CD4-positive, alpha-beta T cell treated with Interleukin-12 subunit alpha and Interleukin-12 subunit beta, for 1 hour (primary cell): ENCODE measurements at regions not wholly inside any gene's neighbourhood (a gene's known extent, or its start where the extent isn't known, plus 50 kb on each side); places are given as distances from the start of the nearest gene placed in this dataset.
"Not testable (repeated sequence)": the region's sequence is repeated elsewhere in the genome, so short reads cannot be mapped to it uniquely, and the experiment has no call there.

Experiments used
- DNase-seq: peaks from one replicate; pipeline ENCODE4 v3.0.0-alpha.2; 2020

DNA sequence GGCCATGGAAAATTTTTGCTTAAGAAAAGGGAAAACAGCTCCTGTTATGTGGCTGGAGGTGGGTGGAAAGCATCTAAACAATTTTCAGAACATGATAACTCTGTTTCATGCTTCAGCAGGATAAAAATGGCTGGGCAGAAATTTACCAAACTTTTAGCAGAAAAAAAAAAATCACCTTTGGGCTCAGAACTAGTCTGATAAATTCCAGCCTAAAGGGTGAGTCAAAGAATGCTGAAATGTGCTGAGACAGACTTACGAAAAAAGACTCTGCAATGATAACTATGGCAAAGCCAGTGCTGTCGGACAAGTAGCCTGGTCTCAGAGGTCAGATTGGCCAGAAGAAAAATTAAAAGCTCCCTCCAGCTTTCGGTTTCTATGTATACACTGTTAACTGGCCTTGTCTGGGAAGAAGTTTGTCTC, 123.6 kb downstream of the LRATD1 start:
- DNase-seq, result no peak

DNA sequence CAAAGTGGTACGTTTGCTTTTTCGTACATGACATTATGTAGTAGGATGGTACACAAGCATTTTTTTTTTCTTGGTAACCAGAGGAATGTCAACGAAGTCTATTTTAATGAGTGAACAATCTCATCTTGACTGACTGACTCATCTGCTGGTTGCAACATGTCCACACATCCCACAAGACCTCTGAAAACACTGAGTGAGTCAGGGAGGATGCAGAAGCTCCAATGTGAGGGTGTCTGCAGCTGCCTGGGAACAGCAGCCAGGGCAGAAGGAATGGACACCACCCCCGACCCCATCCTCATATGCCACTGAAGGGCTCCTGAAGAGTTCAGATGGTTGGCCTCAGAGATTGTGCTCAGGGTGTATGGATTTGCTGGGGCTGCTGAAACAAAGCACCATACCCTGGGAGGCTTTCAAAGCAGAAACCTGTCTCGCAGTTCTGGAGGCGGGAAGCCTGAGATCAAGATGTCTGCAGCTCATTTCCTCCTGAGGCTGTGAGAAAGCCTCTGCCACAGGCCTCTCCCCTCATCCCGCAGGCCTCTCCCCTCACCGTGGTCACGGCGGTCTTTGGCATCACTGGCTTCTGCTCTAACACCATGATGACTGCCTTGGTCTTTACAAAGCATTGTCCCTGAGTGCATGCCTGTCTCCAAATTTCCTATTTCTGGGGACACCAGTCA, 124.6 kb downstream of the LRATD1 start:
- DNase-seq, result no peak

GRCh38 chr2:14759082-14759481, 126.6 kb downstream of the LRATD1 start:
- no peak for DNase-seq

- no peak for DNase-seq
Observed at GRCh38 chr2:14760169-14760568, 127.7 kb downstream of the LRATD1 start.

GRCh38 chr2:14761118-14761517, 128.6 kb downstream of the LRATD1 start:
- no peak for DNase-seq

DNA sequence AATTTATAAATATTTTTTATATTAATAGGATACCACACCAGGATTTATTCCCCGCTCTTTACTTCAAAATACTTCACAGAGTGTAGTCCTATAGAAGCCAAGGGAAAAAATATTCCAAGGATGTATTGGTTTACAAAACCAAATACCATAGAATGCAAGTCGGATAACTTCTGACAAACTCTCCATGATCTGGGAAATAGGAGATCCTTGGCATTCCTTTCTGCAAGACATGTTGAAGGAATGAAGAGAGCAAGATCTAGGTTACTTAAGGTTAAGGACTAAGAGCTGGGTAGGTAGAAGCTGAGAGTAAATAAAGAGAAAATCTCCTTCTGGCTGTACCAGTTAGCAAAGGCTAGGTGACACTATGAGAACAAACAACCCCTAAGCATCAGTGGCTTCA, 141.2 kb downstream of the LRATD1 start:
- no peak for DNase-seq

DNA sequence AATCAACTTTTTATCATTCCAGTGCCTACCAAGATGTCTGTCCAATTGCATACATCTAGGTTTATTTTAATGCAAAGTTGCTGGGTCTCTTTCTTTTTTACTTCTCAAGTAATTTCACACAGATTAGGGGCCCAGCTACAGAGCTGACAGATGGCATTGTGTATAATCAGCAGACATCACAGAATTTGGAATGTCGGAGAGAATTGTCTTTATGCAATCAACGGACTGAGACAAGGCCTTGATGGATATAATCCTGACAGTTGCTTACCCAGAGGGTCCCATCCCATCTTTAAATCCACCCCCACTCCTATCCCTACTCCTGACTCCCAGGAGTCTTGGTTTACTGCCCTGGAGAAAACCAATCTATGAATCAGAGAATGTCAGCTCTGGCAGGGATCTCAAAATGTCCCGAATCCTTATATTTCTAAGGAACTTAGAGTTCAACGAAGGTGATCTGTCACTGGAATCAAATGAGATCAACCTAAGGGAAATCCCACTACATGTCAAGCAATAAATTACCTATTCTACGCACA, 142.0 kb downstream of the LRATD1 start:
- DNase-seq, result no peak

DNA sequence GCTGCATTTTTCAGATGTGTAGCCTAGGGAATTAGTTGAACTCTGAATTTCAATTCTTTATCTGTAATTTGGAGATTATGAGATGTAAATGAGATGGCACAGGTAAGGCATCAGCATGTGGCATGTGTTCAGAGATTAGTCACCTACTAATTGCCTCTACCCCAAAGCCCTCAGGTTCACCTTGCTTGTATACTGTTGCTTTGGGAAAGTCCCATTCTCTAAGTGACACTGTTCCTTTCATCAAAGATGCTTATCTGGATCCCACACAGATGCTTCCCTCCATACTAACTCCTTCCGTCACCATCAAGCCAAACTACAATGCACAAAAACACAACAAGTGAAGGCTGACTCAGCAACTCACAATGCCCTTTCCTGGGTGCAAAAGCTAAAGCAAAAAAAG, 143.7 kb downstream of the LRATD1 start:
- no peak for DNase-seq

- no peak for DNase-seq
Observed at GRCh38 chr2:14778015-14778414, 145.5 kb downstream of the LRATD1 start.

DNA sequence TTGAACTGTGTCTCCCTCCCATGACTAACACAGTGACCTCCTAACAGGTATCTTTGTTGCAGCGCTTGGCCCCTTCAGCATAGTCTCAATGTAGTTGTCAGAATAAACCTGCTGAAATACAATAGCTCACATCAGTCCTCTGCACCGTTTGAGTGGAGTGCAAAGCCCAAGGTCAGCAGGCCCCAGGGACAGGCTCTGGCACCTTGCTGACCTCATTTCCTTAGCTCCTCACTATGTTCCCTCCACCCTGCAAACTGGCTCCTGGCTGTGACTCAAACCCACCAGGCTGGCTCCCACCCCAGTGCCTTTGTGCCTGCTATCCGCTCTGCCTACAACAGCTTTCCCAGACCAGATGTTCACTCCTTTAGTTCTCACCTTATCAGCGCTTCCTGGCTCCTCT, 146.7 kb downstream of the LRATD1 start:
- no peak for DNase-seq

DNA sequence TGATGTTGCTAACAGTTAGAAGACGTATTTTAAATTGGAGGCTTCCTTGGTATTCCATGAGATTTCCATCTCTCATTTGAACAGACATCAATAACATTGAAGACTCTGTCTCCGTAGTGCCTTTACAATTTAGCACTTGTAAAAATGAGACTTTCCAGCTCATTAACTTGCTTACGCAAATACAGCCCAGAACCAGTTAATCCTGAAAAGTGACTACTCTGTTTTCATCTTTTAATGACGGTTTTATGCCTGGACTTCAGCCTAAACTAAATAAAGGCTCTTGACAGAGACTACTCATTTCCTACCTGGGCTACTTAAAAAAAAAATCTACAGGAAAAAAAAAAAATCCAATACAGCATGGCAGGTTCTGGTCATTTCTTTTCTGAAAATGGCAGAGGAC, 148.6 kb downstream of the LRATD1 start:
- no peak for DNase-seq

GRCh38 chr2:14788814-14789213, 156.3 kb downstream of the LRATD1 start:
- DNase-seq, result not testable (repeated sequence)

DNA sequence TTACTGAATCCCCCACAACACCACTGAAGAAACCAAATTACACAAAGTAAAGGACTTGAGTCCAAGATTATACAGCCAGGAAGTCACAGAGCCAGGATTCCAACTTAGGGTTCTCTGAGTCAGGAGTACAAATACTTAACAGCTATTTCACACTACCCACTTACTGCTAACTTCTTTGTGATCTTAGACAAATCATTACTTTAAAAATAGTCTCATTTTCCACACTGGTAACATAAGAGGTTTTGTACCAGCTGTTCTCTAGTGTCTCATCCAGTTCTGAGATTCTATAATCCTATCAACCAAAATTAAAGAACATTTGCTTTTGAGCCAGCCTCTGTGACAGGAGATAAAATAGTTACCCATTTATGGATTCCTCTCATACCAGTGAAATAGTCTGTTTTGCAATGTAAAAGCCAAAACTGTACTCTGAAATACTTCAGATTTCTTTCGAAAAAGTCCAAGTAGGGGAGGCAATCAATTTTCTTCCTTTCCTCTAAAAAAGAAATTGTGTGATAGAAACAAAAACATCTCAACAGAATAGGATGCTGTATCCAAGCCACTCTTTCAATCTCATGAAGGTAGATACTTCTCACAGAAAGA, 157.6 kb downstream of the LRATD1 start:
- DNase-seq, result no peak

- no peak for DNase-seq
Observed at GRCh38 chr2:14803994-14804393, 171.5 kb downstream of the LRATD1 start.

DNA sequence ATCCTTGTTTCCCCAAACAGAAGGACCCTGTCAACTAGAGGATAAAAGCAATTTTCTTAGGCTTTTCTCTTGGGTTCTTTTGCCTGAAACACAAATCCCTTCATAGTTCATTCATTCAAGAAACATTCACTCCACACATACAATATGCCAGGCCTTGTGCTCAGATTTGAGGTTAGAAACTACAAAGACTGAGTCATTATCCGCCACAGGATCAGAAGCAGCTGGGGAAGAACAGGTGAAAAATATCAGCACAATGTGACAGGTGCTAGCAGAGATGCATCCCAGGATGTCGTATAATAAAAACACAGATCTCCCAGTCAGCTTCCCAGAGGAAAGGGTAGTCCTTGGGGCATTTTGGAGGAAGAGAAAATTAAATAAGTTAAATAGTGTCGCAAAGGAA, 172.4 kb downstream of the LRATD1 start:
- DNase-seq, result no peak

DNA sequence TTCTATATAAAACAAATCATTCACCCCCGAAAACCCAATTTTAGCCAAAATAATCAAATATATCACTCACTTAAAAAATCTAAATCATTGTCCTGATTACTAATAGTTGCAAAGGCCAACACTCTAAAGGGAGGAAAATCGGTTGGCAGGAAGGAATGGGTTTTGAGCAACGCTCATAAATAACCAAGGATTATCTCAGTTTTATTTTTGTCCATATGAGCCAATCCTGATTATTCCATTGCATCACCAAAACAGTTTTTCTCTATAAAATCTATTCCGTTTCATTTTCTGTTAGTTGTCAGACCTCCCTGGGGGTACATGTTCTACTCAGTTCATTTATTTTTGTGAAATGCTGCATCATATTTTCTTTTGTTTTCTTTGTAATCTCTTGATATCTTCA, 174.1 kb downstream of the LRATD1 start:
- no peak for DNase-seq

GRCh38 chr2:14815201-14815600, 182.7 kb downstream of the LRATD1 start:
- DNase-seq, result no peak

GRCh38 chr2:14816069-14817060, 183.8 kb downstream of the LRATD1 start:
- no peak for DNase-seq

DNA sequence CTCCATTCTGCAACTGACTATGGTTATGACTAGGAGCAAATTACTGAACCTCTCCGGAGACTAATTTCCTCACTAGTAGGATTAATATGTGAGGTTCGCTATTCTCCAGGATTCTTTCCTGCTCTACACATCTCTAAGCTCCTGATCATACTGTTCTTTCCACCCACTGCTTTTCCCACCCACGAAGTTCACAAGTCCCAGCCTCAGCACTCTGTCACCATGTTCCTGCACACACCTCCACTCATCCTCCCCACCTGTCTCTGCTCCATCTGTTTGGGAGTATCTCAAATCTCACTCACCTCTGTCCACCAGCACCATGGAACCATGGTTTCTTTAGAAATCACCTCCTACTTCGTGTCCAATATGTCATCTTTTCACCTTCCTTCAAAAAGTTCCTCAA, 185.3 kb downstream of the LRATD1 start:
- no peak for DNase-seq

- DNase-seq, result no peak
Observed at GRCh38 chr2:14826518-14826917, 194.0 kb downstream of the LRATD1 start.

- DNase-seq, result no peak
Observed at GRCh38 chr2:14827226-14828023, 194.9 kb downstream of the LRATD1 start.

GRCh38 chr2:14828223-14828622, 195.7 kb downstream of the LRATD1 start:
- DNase-seq, result no peak

DNA sequence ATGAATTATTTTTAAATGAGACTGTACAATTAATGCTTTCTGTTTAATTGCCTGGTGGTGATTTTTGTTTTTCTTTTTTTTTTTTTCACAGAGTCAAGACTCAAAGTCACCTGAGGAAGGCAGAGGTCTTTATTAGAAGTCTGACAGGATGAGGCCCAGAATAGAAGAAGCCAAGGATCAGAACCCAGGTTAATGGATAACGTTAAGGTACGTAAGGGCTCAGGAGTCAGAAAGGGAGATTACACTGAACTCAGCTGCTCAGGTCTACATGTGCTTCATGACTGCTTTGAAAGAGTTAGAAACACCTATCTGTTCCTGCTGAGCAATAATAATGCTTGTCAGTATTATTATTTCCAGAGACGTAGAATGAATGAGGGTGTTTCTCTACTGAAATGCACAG, 196.5 kb downstream of the LRATD1 start:
- no peak for DNase-seq
